Psoas muscle (tissue), 7 donors: ENCODE measurements at regions not wholly inside any gene's neighbourhood (a gene's known extent, or its start where the extent isn't known, plus 50 kb on each side); places are given as distances from the start of the nearest gene placed in this dataset.

Experiments used
- ATAC-seq, 4 donors: fragments of 200-7000 bp; cut with Tn5 transposase; one replicate each; pipeline ENCODE4 v1.9.1; 2020; ENCODE audit warnings: moderate library complexity in 3 of 4, mild to moderate bottlenecking in 2 of 4
- DNase-seq, 2 donors: peaks; one replicate each; pipeline ENCODE4 v3.0.0-alpha.2; 2020
- H3K27ac ChIP-seq: fragments of 200-600 bp; one replicate; pipeline ENCODE4 v1.8.0; 2022
- H3K27me3 ChIP-seq, 3 donors: fragments of 200-600 bp in 1 of 3; one replicate each; pipeline versions ENCODE4 v1.6.1 to v1.8.0; 2013 to 2022; ENCODE audit warnings: low read length in 2 of 3, mild to moderate bottlenecking in 2 of 3, moderate library complexity in 1 of 3; ENCODE audit not compliant: insufficient read depth in 3 of 3
- H3K36me3 ChIP-seq, 2 donors: fragments of 200-600 bp in 1 of 2; one replicate each; pipeline versions ENCODE4 v1.6.1 to v1.8.0; 2013 to 2022; ENCODE audit warnings: low read depth in 1 of 2, mild to moderate bottlenecking in 1 of 2, moderate library complexity in 1 of 2; ENCODE audit not compliant: insufficient read depth in 1 of 2
- H3K4me1 ChIP-seq: fragments of 200-600 bp; one replicate; pipeline ENCODE4 v1.8.0; 2022
- H3K4me3 ChIP-seq: fragments of 200-600 bp; one replicate; pipeline ENCODE4 v1.8.0; 2022; ENCODE audit warnings: mild to moderate bottlenecking
- H3K9me3 ChIP-seq: fragments of 200-600 bp; one replicate; pipeline ENCODE4 v1.8.0; 2022
- CTCF ChIP-seq: fragments of 200-600 bp; IDR thresholded peaks from one replicate; pipeline ENCODE4 v1.8.0; 2022; ENCODE audit warnings: antibody characterized with exemption
- WGBS, 3 donors: extraction: QIAGEN DNeasy Blood & Tissue Kit; methylation state at CpG; one replicate each; pipeline versions ENCODE4 v1.1.6 to v1.1.7; 2013; 5-methylcytosine and 5-hydroxymethylcytosine counted together
- intact Hi-C, 2 donors: fragments of 100-400 bp; cut with DNase I; formaldehyde crosslinking; loops; one replicate each; pipeline versions ENCODE4 v1.11.0 to v1.14.2; 2022
- donor health status: healthy with polysubstance abuse.
- donor health status: DM: no; HTN: no; CAD: no; lungs with moderate emphysema.
- donor health status: Bipolar disorder and iron deficiency.
- donor health status: healthy.
- donor health status: DM: yes; HTN: yes; CAD: no.
- donor health status: DM: no; HTN: no; CAD: no.
- donor health status: DM: yes; HTN: yes; CAD: no.

DNA sequence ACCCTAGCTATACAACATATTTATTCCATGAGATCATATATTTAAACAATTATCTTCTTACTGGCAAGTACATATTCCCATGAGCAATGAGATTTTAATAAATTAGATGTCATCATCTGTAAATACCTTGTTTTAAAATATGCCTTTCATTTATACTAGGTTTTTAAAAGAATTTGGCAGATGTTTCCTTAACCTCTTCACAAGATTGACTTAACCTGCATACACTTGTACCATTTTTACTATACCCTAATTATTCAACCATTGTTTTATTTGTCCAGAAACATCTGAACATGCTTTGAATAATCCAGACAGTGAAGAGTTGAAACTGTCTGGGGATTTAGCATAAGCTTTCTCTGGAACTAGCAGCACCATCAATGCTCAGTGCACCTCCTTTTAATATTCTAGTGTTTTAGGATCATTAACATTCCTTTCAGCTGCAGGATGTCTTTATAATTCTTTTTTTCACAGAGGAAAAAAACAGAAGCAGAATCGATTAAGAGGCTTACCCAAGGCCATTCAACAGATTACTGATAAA is 188.0 kb upstream of the TENT5A start:
- ATAC-seq: no peak
- no peaks in the 10 kb centered on the region for H3K36me3 ChIP-seq
- 45 to 53% (median 48%) methylated on average over 1 of the region's 1 CpG for WGBS, 3 donors

GRCh38 chr6:81939766-81940165 is 187.3 kb upstream of the TENT5A start:
- no peak for ATAC-seq
- 50 to 68% (median 52%) methylated on average over 3 of the region's 3 CpGs for WGBS, 3 donors
- H3K9me3 ChIP-seq: no peaks in the 10 kb centered on the region
- no peak overlapping the region for H3K4me3 ChIP-seq
- no peaks in the 10 kb centered on the region for H3K27me3 ChIP-seq
- no peak for DNase-seq
- no peak overlapping the region for H3K27ac ChIP-seq
- H3K4me1 ChIP-seq: no peaks in the 10 kb centered on the region
- no peaks in the 10 kb centered on the region for H3K36me3 ChIP-seq
- no peak for TF ChIP-seq CTCF
- intact Hi-C loops: no loop called here

More for the DNA sequence above, 188.0 kb upstream of the TENT5A start:
- Histone ChIP-seq H3K27me3 (no peaks in the 10 kb centered on the region), H3K4me3 (no peak overlapping the region), H3K27ac (no peak overlapping the region), H3K9me3 (no peaks in the 10 kb centered on the region), H3K4me1 (no peaks in the 10 kb centered on the region)
- no peak for TF ChIP-seq CTCF
- intact Hi-C loops: no loop called here
- DNase-seq: no peak

- Histone ChIP-seq H3K9me3 (no peaks in the 10 kb centered on the region), H3K4me1 (no peaks in the 10 kb centered on the region), H3K27ac (no peak overlapping the region), H3K36me3 (no peaks in the 10 kb centered on the region), H3K4me3 (no peak overlapping the region), H3K27me3 (no peaks in the 10 kb centered on the region)
- TF ChIP-seq CTCF: no peak
- 81 to 83% (median 81%) methylated on average over 3 of the region's 3 CpGs for WGBS, 3 donors
- DNase-seq (no peak), ATAC-seq (no peak)
- intact Hi-C loops: no loop called here
These were observed 186.7 kb upstream of the TENT5A start for GRCh38 chr6:81938991-81939732.

DNA sequence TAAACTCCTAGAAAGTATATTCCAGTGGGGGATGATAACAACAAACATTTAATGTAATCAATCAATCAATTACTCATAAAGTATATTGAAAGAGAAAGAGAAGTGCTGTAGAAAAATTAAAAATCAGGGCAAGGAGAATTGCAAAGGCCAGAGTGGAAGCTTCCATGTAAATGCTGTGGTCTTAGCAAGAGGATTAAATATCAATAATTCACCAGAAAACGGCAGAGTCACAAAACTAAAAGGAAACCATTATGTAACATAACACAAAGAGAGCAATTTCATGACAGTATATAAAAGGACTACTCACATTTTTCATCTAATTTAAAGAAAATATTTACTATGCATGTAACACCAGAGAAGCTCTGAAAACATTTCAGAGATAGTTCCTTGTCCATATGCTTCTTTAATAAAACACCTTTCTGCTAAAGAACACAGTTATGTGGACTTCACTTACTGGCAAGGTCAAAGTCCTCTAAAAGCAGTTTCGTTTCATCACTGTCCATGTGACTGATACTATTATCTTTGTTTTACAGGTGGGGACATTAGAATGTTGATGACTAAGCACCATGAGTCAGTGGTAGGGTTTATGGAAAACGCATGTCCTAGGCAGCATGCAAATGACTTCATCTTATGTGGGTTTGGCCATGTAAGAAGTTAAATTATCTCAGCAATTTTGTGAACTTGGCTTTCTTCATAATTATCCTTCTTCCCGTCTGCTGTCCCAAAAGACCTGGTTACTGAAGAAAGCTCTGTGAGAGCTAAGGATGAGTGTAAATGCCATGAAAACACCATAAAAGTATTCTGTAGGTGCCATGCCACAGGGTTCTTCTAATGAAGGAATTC is 185.8 kb upstream of the TENT5A start:
- ATAC-seq (no peak), DNase-seq (no peak)
- no peaks in the 10 kb centered on the region for H3K9me3 ChIP-seq
- H3K4me3 ChIP-seq: no peak overlapping the region
- TF ChIP-seq CTCF: no peak
- H3K27me3 ChIP-seq: no peaks in the 10 kb centered on the region
- no peaks in the 10 kb centered on the region for H3K4me1 ChIP-seq
- WGBS, 3 donors: 33 to 36% (median 33%) methylated on average over 4 of the region's 4 CpGs
- no peaks in the 10 kb centered on the region for H3K36me3 ChIP-seq
- no peak overlapping the region for H3K27ac ChIP-seq
- intact Hi-C loops: no loop called here
